ENCODE measurements at regions not wholly inside any gene's neighbourhood (a gene's known extent, or its start where the extent isn't known, plus 50 kb on each side); places are given as distances from the start of the nearest gene placed in this dataset.
A peak's percentile ranks its signal among the peaks of the same experiment; 100 is the strongest.

- peak overlapping the region; percentile 39 for H2AFZ ChIP-seq (ENCODE audit: insufficient read depth, low read depth, low read length, poor library complexity, severe bottlenecking)
- H3K27me3 Mint-ChIP-seq (ENCODE audit: low read depth in 3 of 3): peaks cover 0 to 3% (median 3%) of the 10 kb centered on the region in 3 donors
- peaks cover 10% of the 10 kb centered on the region for H3K4me1 Mint-ChIP-seq
Observed at GRCh38 chr13:77448689-77449088, 86.8 kb upstream of the SCEL start.

GRCh38 chr13:77443511-77443910, 92.0 kb upstream of the SCEL start:
- peaks cover 0 to 10% (median 0%) of the 10 kb centered on the region in 7 donors for H3K9me3 Mint-ChIP-seq
- Histone ChIP-seq H3K4me1 (ENCODE audit: control insufficient read depth in 1 of 2, insufficient read depth in 2 of 2, low read length in 2 of 2) (peaks cover 1 to 2% of the 10 kb centered on the region in 2 donors), H2AFZ (ENCODE audit: insufficient read depth, low read depth, low read length, poor library complexity, severe bottlenecking) (no peak overlapping the region), H3K27me3 (ENCODE audit: control insufficient read depth in 2 of 2, insufficient read depth in 2 of 2, low read length in 2 of 2) (no peaks in the 10 kb centered on the region), H3K4me3 (replicated peaks in 1 of 3; ENCODE audit: low read depth in 2 of 3, low read length in 3 of 3) (no peak overlapping the region), H3K4me2 (replicated peaks; ENCODE audit: extremely low read depth, low read length, poor library complexity, severe bottlenecking) (no peak overlapping the region), H3K79me2 (ENCODE audit: insufficient read depth, low read length) (no peaks in the 10 kb centered on the region), H3K9me3 (replicated peaks in 1 of 2; ENCODE audit: control insufficient read depth in 1 of 2, insufficient read depth in 1 of 2, low read length in 2 of 2) (no peaks in the 10 kb centered on the region), H4K20me1 (ENCODE audit: insufficient read depth, low read length) (no peaks in the 10 kb centered on the region), H3K36me3 (replicated peaks in 1 of 2; ENCODE audit: control insufficient read depth in 1 of 2, insufficient read depth in 2 of 2, low read length in 2 of 2) (no peaks in the 10 kb centered on the region), H3K27ac (ENCODE audit: low read depth in 1 of 2, low read length in 2 of 2) (no peak overlapping the region), H3K9ac (ENCODE audit: insufficient read depth, low read length, poor library complexity, severe bottlenecking) (no peak overlapping the region)
- DNase-seq: no peak
- no peak overlapping the region for H3K27ac Mint-ChIP-seq
- H3K36me3 Mint-ChIP-seq: no peaks in the 10 kb centered on the region
- intact Hi-C loops (cut with micrococcal nuclease): no loop called here
- peaks cover 3% of the 10 kb centered on the region for H3K4me1 Mint-ChIP-seq
- no peak overlapping the region for H3K4me3 Mint-ChIP-seq
- peaks cover 0 to 3% (median 2%) of the 10 kb centered on the region in 3 donors for H3K27me3 Mint-ChIP-seq (ENCODE audit: low read depth in 3 of 3)
- TF ChIP-seq CTCF (IDR thresholded peaks at IDR 0.05): no peak
- no CpG with 5 or more reads among the region's 1 CpG for WGBS (ENCODE audit: insufficient coverage)

More at GRCh38 chr13:77448689-77449088, 86.8 kb upstream of the SCEL start:
- no peaks in the 10 kb centered on the region for H3K27me3 ChIP-seq (ENCODE audit: control insufficient read depth in 2 of 2, insufficient read depth in 2 of 2, low read length in 2 of 2)
- DNase-seq: peak; percentile 21 to 57 (median 53)
- H3K4me1 ChIP-seq (ENCODE audit: control insufficient read depth in 1 of 2, insufficient read depth in 2 of 2, low read length in 2 of 2): peaks cover 7 to 9% of the 10 kb centered on the region in 2 donors
- TF ChIP-seq CTCF (IDR thresholded peaks at IDR 0.05): no peak
- H3K27ac ChIP-seq (ENCODE audit: low read depth in 1 of 2, low read length in 2 of 2): peak overlapping the region in 1 of 2 donors; percentile 10
- H3K9ac ChIP-seq (ENCODE audit: insufficient read depth, low read length, poor library complexity, severe bottlenecking): no peak overlapping the region
- Mint-ChIP-seq H3K36me3 (no peaks in the 10 kb centered on the region), H3K27ac (peak overlapping the region in 4 of 7 donors; percentile 50 to 83 (median 74)), H3K9me3 (peaks cover 0 to 2% (median 0%) of the 10 kb centered on the region in 7 donors), H3K4me3 (peak overlapping the region; percentile 4 to 85)
- intact Hi-C loops (cut with micrococcal nuclease): no loop called here
- H4K20me1 ChIP-seq (ENCODE audit: insufficient read depth, low read length): no peaks in the 10 kb centered on the region
- WGBS (ENCODE audit: insufficient coverage): 0% methylated on average over 3 of the region's 4 CpGs
- H3K4me2 ChIP-seq (replicated peaks; ENCODE audit: extremely low read depth, low read length, poor library complexity, severe bottlenecking): peak overlapping the region; percentile 51
- H3K9me3 ChIP-seq (replicated peaks in 1 of 2; ENCODE audit: control insufficient read depth in 1 of 2, insufficient read depth in 1 of 2, low read length in 2 of 2): no peaks in the 10 kb centered on the region
- H3K36me3 ChIP-seq (replicated peaks in 1 of 2; ENCODE audit: control insufficient read depth in 1 of 2, insufficient read depth in 2 of 2, low read length in 2 of 2): no peaks in the 10 kb centered on the region
- no peaks in the 10 kb centered on the region for H3K79me2 ChIP-seq (ENCODE audit: insufficient read depth, low read length)
- H3K4me3 ChIP-seq (replicated peaks in 1 of 3; ENCODE audit: low read depth in 2 of 3, low read length in 3 of 3): peak overlapping the region in 1 of 3 experiments; percentile 38

All from CD14-positive monocyte (primary cell).